ENCODE measurements at regions not wholly inside any gene's neighbourhood (a gene's known extent, or its start where the extent isn't known, plus 50 kb on each side); places are given as distances from the start of the nearest gene placed in this dataset.

DNA sequence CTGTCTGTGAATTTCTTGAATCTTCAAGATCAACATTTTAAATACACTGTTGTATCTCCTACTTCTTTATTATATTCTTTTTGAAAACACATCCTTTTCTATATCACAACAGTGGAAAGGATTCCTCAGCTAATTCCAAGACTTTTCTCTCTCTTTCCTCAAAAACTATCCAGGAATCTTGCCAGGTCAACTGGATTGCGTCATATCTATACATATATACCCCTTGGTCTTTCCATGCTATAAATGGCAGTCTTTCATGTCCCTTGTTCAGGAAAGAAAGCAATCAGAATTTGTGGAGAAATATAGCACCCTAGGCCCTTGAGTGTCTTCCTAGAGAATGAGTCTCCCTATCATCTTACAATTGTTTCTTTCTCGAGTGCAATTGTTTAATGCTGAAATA lies 149.0 kb downstream of the KCNA5 start:
- H3K9me3 ChIP-seq: no peaks in the 10 kb centered on the region
- DNase-seq: no peak

DNA sequence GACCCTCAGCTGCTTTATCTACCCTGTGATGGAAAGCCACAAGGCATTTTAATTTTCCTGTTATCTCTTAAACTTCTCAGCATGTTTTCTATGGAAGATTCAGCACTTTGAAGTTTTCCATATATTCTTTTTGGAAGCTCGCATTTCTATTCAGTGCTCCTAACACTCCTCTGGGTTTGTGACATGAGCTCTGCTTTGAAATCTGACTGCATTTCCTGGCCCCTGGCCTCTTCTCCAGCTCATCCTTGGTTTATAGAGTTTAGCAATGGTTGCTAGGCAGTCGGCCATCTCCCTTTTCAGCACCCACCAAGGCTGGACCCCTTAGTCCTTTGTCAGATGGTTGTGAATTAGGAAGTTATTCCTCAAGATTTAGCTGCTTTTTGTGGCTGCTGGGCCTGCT lies 150.6 kb downstream of the KCNA5 start:
- H3K4me3 ChIP-seq: no peak overlapping the region
- no peak for TF ChIP-seq POLR2A (IDR thresholded peaks at IDR 0.05)
- TF ChIP-seq, protein P1, sequence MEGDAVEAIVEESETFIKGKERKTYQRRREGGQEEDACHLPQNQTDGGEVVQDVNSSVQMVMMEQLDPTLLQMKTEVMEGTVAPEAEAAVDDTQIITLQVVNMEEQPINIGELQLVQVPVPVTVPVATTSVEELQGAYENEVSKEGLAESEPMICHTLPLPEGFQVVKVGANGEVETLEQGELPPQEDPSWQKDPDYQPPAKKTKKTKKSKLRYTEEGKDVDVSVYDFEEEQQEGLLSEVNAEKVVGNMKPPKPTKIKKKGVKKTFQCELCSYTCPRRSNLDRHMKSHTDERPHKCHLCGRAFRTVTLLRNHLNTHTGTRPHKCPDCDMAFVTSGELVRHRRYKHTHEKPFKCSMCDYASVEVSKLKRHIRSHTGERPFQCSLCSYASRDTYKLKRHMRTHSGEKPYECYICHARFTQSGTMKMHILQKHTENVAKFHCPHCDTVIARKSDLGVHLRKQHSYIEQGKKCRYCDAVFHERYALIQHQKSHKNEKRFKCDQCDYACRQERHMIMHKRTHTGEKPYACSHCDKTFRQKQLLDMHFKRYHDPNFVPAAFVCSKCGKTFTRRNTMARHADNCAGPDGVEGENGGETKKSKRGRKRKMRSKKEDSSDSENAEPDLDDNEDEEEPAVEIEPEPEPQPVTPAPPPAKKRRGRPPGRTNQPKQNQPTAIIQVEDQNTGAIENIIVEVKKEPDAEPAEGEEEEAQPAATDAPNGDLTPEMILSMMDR (IDR thresholded peaks at IDR 0.05): no peak
- no peak overlapping the region for H3K27ac ChIP-seq
- H3K9me3 ChIP-seq: no peaks in the 10 kb centered on the region
- DNase-seq: no peak
- no peaks in the 10 kb centered on the region for H3K4me1 ChIP-seq
- H3K36me3 ChIP-seq: no peaks in the 10 kb centered on the region
- H3K27me3 ChIP-seq: no peaks in the 10 kb centered on the region

More for the DNA sequence above, 149.0 kb downstream of the KCNA5 start:
- H3K4me3 ChIP-seq: no peak overlapping the region
- no peaks in the 10 kb centered on the region for H3K36me3 ChIP-seq
- H3K4me1 ChIP-seq: no peaks in the 10 kb centered on the region
- H3K27ac ChIP-seq: no peak overlapping the region
- no peak for TF ChIP-seq POLR2A (IDR thresholded peaks at IDR 0.05)
- TF ChIP-seq, protein P1 (IDR thresholded peaks at IDR 0.05): no peak
- no peaks in the 10 kb centered on the region for H3K27me3 ChIP-seq

DNA sequence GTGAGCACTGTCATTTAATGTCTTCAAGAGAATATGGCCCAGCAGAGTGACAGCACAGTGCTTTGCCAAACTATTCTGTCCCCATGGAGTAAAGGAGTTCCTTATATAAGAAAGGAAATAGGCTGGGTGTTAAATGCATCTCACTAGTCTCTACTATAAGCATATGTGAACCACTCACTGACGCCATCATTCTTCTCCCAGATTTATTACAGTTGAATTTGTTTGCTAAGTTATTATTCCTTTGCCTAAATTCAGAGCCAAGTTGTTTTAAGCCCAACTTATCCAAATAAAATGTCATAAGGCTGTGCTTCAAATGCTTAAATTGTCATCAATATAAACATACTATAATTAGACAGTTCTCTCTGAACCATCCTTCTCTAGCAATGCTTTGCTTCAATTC lies 151.6 kb downstream of the KCNA5 start:
- no peaks in the 10 kb centered on the region for H3K9me3 ChIP-seq
- H3K36me3 ChIP-seq: no peaks in the 10 kb centered on the region
- DNase-seq: no peak
- H3K27me3 ChIP-seq: no peaks in the 10 kb centered on the region
- no peaks in the 10 kb centered on the region for H3K4me1 ChIP-seq
- no peak overlapping the region for H3K27ac ChIP-seq
- H3K4me3 ChIP-seq: no peak overlapping the region
- TF ChIP-seq, protein P1 (IDR thresholded peaks at IDR 0.05): no peak
- TF ChIP-seq POLR2A (IDR thresholded peaks at IDR 0.05): no peak

DNA sequence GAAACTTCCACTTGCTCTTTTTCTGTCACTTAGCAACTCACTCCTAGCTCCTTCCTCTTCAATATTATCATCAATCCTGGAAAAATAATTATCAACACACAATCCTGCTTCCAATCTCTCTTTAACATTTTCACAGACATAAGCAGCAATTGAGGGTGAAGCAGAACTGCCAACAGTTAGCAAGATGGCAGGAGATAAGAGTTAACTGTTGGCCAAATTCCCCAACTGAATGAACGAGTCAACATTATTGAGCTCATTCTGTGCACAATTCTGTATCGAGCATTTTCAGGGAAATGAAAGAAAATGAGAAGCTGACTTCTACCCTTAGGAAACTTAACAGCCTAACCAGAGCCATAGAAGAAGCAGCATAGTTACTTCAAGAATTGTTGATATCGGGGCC lies 152.0 kb downstream of the KCNA5 start:
- Histone ChIP-seq H3K27me3 (no peaks in the 10 kb centered on the region), H3K36me3 (no peaks in the 10 kb centered on the region), H3K27ac (no peak overlapping the region), H3K4me3 (no peak overlapping the region), H3K4me1 (no peaks in the 10 kb centered on the region), H3K9me3 (no peaks in the 10 kb centered on the region)
- TF ChIP-seq POLR2A (IDR thresholded peaks at IDR 0.05): no peak
- TF ChIP-seq, protein P1 (IDR thresholded peaks at IDR 0.05): no peak
- no peak for DNase-seq

DNA sequence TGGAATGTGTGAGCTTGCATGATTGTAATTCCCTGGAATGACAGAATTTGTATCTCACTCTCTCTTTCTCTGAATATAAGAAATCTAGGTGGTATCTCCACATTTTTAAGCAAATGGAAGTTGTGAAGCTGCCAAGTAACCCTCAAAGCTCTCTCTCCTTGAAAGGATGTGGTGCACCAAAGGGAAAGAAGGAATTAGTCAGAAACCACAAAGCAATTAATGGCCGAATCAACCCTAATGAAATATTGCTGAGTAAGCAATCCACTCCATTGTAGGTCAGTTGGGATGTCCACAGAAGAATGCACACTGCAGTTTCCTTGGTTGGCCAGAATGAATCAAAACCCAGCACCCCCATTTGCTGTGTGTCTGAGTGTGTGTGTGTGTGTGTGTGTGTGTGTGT lies 153.5 kb downstream of the KCNA5 start:
- no peak for DNase-seq
- Histone ChIP-seq H3K27ac (no peak overlapping the region), H3K4me1 (no peaks in the 10 kb centered on the region), H3K36me3 (no peaks in the 10 kb centered on the region), H3K9me3 (no peaks in the 10 kb centered on the region), H3K4me3 (no peak overlapping the region), H3K27me3 (no peaks in the 10 kb centered on the region)
- TF ChIP-seq, protein P1 (IDR thresholded peaks at IDR 0.05): no peak
- TF ChIP-seq POLR2A (IDR thresholded peaks at IDR 0.05): no peak

DNA sequence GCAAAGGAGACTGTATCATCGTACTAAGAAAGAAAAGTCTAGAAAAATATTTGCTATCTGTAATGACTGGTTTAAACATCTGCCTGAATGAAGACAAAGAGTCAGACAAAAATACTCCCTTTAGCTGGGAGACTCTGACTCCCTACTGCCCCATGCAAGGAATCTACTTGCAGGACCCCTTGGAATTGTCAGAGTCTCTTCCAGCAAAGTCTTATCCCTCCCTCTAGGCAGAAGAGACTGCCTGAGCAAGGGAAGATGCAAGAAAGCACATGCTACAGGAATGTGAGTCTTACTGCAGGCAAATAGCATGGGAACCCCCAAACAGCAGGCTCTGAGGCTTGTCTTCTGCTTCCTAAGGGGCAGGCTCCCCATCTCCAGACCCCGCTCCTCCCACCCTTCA lies 154.0 kb downstream of the KCNA5 start:
- no peak for DNase-seq
- Histone ChIP-seq H3K27ac (no peak overlapping the region), H3K36me3 (no peaks in the 10 kb centered on the region)

More for the DNA sequence above, 154.0 kb downstream of the KCNA5 start:
- TF ChIP-seq POLR2A (IDR thresholded peaks at IDR 0.05): no peak
- TF ChIP-seq, protein P1 (IDR thresholded peaks at IDR 0.05): no peak
- Histone ChIP-seq H3K4me1 (no peaks in the 10 kb centered on the region), H3K27me3 (no peaks in the 10 kb centered on the region), H3K9me3 (no peaks in the 10 kb centered on the region), H3K4me3 (no peak overlapping the region)

Measured in Peyer's patch (tissue), 4 donors.